Esophagus squamous epithelium (tissue), 5 donors: ENCODE measurements at regions not wholly inside any gene's neighbourhood (a gene's known extent, or its start where the extent isn't known, plus 50 kb on each side); places are given as distances from the start of the nearest gene placed in this dataset.
A peak's percentile ranks its signal among the peaks of the same experiment; 100 is the strongest.

Source experiments
- DNase-seq: peaks from one replicate; lab custom pipeline; 2025; lab: John Stamatoyannopoulos, UW
- H3K27ac ChIP-seq, 4 donors: fragments of 200-600 bp; sonication (generic); one replicate each; pipeline ENCODE4 v1.5.1; 2016 to 2019; ENCODE audit warnings: mild to moderate bottlenecking in 1 of 4
- H3K27me3 ChIP-seq, 4 donors: fragments of 200-600 bp; sonication (generic); 1 replicate in 3 of 4; 2 replicates in 1 of 4; pipeline versions ENCODE4 v1.5.1 to v1.6.0; 2017 to 2021; ENCODE audit warnings: antibody characterized with exemption in 1 of 4
- H3K36me3 ChIP-seq, 3 donors: fragments of 200-600 bp; sonication (generic); one replicate each; pipeline ENCODE4 v1.5.1; 2016 to 2019
- H3K4me1 ChIP-seq, 3 donors: fragments of 200-600 bp; sonication (generic); one replicate each; pipeline ENCODE4 v1.5.1; 2017 to 2019
- H3K4me3 ChIP-seq, 4 donors: fragments of 200-600 bp; sonication (generic); 1 replicate in 3 of 4; 2 replicates in 1 of 4; pipeline ENCODE4 v1.5.1; 2016 to 2019; ENCODE audit warnings: mild to moderate bottlenecking in 2 of 4, moderate library complexity in 1 of 4
- H3K9me3 ChIP-seq, 3 donors: fragments of 200-600 bp; sonication (generic); one replicate each; pipeline ENCODE4 v1.5.1; 2016 to 2019
- CTCF ChIP-seq, 6 experiments: fragments of 450-650 bp in 4 of 6; fragments of 200-600 bp in 2 of 6; sonication (generic) in 2 of 6; IDR thresholded peaks; one replicate each; pipeline ENCODE4 v1.5.1; 2016 to 2019; ENCODE audit warnings: antibody characterized with exemption in 6 of 6, mild to moderate bottlenecking in 4 of 6, moderate library complexity in 4 of 6
- POLR2A ChIP-seq, 4 donors: fragments of 450-650 bp; IDR thresholded peaks; one replicate each; pipeline ENCODE4 v1.6.1; 2017; ENCODE audit warnings: antibody characterized with exemption in 4 of 4, mild to moderate bottlenecking in 4 of 4, moderate library complexity in 3 of 4
- WGBS, 2 donors: methylation state at CpG; one replicate each; pipeline ENCODE4 v1.1.5; 2018; 5-methylcytosine and 5-hydroxymethylcytosine counted together
- intact Hi-C: fragments of 100-400 bp; cut with DNase I; formaldehyde crosslinking; loops from one replicate; pipeline ENCODE4 v1.15.0; 2022
- donor health status: DM: yes; HTN: yes; CAD: no.

DNA sequence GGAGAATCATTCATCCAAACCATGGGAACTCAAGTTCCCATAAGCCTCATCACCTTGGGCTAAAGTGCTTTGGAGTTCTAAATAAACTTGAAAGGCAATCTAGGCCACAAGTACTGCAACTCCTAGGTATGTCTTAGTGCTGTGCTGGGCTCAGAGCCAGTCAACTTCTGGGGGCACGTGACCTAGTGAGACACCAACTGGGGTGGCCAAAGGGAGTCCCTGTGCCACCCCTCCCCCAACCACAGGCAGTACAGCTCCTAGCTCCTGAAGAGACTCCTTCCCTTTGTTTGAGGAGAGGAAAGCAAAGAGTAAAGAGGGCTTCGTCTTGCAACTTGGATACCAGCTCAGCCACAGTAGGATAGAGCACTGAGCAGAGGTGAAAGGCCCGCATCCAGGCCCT is 154.2 kb upstream of the IL1RAPL2 start:
- intact Hi-C loops = no loop called here
- 43% methylated on average over 2 of the region's 3 CpGs; no CpG with 5 or more reads in 1 of the 2 donors for WGBS, 2 donors
- H3K27ac ChIP-seq = no peak overlapping the region
- H3K4me1 ChIP-seq = no peaks in the 10 kb centered on the region
- no peak for TF ChIP-seq POLR2A (IDR thresholded peaks at IDR 0.05)
- TF ChIP-seq CTCF (IDR thresholded peaks at IDR 0.05) = no peak
- DNase-seq = no peak
- H3K4me3 ChIP-seq = no peak overlapping the region
- H3K27me3 ChIP-seq = no peaks in the 10 kb centered on the region
- H3K9me3 ChIP-seq = peaks cover 0 to 9% (median 0%) of the 10 kb centered on the region in 3 donors
- no peaks in the 10 kb centered on the region for H3K36me3 ChIP-seq

GRCh38 chrX:104400387-104400786 is 145.7 kb upstream of the ESX1 start:
- Histone ChIP-seq H3K4me1 (no peaks in the 10 kb centered on the region), H3K27me3 (no peaks in the 10 kb centered on the region), H3K4me3 (no peak overlapping the region), H3K9me3 (no peaks in the 10 kb centered on the region), H3K36me3 (no peaks in the 10 kb centered on the region), H3K27ac (no peak overlapping the region)
- no peak for TF ChIP-seq POLR2A (IDR thresholded peaks at IDR 0.05)
- no peak for TF ChIP-seq CTCF (IDR thresholded peaks at IDR 0.05)
- intact Hi-C loops = no loop called here
- DNase-seq = no peak
- 87 to 92% methylated on average over 1 of the region's 1 CpG for WGBS, 2 donors

- no peak for DNase-seq
- Histone ChIP-seq H3K27ac (peak overlapping the region in 1 of 4 donors; percentile 26), H3K27me3 (no peaks in the 10 kb centered on the region), H3K9me3 (no peaks in the 10 kb centered on the region), H3K4me3 (no peak overlapping the region), H3K4me1 (peaks cover 0 to 6% (median 0%) of the 10 kb centered on the region in 3 donors), H3K36me3 (no peaks in the 10 kb centered on the region)
- 38 to 48% methylated on average over 4 of the region's 4 CpGs for WGBS, 2 donors
- TF ChIP-seq CTCF (IDR thresholded peaks at IDR 0.05) (no peak), POLR2A (IDR thresholded peaks at IDR 0.05) (no peak)
- intact Hi-C loops = no loop called here
Observed at GRCh38 chrX:104392350-104392749, 137.6 kb upstream of the ESX1 start.

DNA sequence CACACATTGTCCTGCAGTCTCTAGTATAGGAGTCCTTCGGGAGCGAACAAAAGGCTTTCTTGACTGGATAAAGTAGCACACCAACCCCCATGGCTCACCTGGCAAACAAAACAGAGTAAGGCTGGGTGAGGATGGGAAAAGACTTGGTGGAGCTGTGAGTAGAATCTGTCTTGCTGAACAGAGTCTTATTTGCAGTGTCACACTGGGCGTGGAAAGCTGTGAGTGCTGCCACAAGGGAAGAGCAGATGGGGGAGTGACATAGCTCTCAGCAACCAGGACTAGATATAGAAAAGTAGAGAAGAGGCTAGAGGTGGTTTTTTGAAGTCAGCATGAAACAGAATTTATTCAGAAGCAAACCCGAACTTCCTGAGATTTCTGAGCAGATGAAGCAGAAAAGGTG is 137.2 kb upstream of the ESX1 start:
- intact Hi-C loops = no loop called here
- peak overlapping the region in 1 of 4 donors; percentile 26 for H3K27ac ChIP-seq
- WGBS, 2 donors = 43 to 63% methylated on average over 1 to 3 of the region's 4 CpGs
- H3K4me1 ChIP-seq = peaks cover 0 to 6% (median 0%) of the 10 kb centered on the region in 3 donors
- H3K36me3 ChIP-seq = no peaks in the 10 kb centered on the region
- H3K9me3 ChIP-seq = no peaks in the 10 kb centered on the region
- no peaks in the 10 kb centered on the region for H3K27me3 ChIP-seq
- DNase-seq = no peak
- TF ChIP-seq CTCF (IDR thresholded peaks at IDR 0.05) (no peak), POLR2A (IDR thresholded peaks at IDR 0.05) (no peak)
- no peak overlapping the region for H3K4me3 ChIP-seq

DNA sequence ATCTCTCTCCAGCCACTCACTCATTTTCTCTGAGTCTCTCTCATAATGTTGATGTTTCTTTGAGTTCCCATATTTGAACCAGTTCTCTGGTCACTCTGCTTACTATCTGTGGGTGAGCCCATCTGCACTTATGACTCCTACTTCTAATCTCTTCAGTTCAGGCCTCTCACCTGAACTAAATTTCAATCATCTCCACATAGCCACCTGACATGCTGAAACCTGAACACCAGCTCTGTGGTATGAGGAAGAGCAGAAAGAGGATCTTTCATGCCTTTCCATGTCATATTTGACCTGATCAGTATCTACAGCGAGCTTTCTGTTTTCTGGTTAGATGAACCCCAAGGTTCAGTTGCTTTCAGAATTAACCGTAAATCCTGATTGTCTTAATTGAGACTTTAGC is 122.2 kb upstream of the ESX1 start:
- intact Hi-C loops = no loop called here
- Histone ChIP-seq H3K36me3 (no peaks in the 10 kb centered on the region), H3K27ac (no peak overlapping the region), H3K9me3 (no peaks in the 10 kb centered on the region), H3K4me1 (no peaks in the 10 kb centered on the region), H3K27me3 (no peaks in the 10 kb centered on the region), H3K4me3 (no peak overlapping the region)
- no peak for TF ChIP-seq POLR2A (IDR thresholded peaks at IDR 0.05)
- no peak for TF ChIP-seq CTCF (IDR thresholded peaks at IDR 0.05)
- WGBS, 2 donors = 68 to 79% methylated on average over 2 of the region's 2 CpGs
- no peak for DNase-seq
